ENCODE measurements at regions not wholly inside any gene's neighbourhood (a gene's known extent, or its start where the extent isn't known, plus 50 kb on each side); places are given as distances from the start of the nearest gene placed in this dataset.
A peak's percentile ranks its signal among the peaks of the same experiment; 100 is the strongest.

DNA sequence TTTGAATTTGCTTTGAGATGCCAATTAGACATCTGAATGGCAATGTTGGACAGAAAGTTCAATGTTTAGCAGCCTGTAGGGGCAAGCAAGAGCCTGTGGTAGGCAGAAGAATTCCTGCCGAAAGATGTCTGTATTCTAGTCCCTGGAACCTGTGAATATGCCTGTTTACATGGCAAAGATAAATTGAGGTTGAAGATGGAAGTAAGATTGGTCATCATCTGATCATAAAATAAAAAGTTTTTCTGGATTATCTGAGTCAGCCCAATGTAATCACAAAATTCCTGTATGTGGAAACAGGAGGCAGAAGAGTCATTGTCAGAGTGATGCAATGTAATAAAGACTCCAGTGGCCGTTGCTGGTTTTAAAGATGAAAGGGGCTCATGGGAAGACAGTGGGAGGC, 430.5 kb downstream of the MDFIC start:
- Histone ChIP-seq H3K27me3 (ENCODE audit: control insufficient read depth, insufficient read depth, low read length) (no peaks in the 10 kb centered on the region), H3K4me3 (ENCODE audit: low read depth, low read length) (no peak overlapping the region), H3K36me3 (ENCODE audit: control insufficient read depth, insufficient read depth, low read length) (no peaks in the 10 kb centered on the region)
- DNase-seq (ENCODE audit: low read depth) (peak; percentile 90), FAIRE-seq (no peak)
- TF ChIP-seq, protein P1, sequence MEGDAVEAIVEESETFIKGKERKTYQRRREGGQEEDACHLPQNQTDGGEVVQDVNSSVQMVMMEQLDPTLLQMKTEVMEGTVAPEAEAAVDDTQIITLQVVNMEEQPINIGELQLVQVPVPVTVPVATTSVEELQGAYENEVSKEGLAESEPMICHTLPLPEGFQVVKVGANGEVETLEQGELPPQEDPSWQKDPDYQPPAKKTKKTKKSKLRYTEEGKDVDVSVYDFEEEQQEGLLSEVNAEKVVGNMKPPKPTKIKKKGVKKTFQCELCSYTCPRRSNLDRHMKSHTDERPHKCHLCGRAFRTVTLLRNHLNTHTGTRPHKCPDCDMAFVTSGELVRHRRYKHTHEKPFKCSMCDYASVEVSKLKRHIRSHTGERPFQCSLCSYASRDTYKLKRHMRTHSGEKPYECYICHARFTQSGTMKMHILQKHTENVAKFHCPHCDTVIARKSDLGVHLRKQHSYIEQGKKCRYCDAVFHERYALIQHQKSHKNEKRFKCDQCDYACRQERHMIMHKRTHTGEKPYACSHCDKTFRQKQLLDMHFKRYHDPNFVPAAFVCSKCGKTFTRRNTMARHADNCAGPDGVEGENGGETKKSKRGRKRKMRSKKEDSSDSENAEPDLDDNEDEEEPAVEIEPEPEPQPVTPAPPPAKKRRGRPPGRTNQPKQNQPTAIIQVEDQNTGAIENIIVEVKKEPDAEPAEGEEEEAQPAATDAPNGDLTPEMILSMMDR (IDR thresholded peaks at IDR 0.05; ENCODE audit: insufficient read depth, low read length, severe bottlenecking), result no peak

DNA sequence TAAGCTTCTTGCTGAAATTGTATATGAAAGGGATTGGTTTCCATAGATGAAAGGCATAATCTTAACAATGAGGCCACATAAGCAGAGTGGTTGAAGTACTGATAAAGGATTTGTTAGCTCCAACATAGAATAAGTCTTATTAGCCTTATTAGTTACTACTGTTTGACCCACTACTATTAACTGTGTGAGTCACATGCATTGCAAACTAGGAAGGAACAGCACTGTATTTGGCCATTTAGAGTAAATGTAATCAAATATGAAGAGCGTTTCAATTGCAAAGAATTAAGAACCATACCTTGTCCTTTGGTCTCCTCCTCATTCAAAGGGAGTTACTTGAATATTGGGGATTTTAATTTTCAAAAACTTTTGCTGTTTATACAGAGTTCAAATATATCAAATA, 428.9 kb downstream of the MDFIC start:
- Histone ChIP-seq H3K27me3 (ENCODE audit: control insufficient read depth, insufficient read depth, low read length) (no peaks in the 10 kb centered on the region), H3K4me3 (ENCODE audit: low read depth, low read length) (no peak overlapping the region), H3K36me3 (ENCODE audit: control insufficient read depth, insufficient read depth, low read length) (no peaks in the 10 kb centered on the region)
- peak; percentile 51 for DNase-seq (ENCODE audit: low read depth)
- no peak for FAIRE-seq
- TF ChIP-seq, protein P1 (IDR thresholded peaks at IDR 0.05; ENCODE audit: insufficient read depth, low read length, severe bottlenecking), result no peak

DNA sequence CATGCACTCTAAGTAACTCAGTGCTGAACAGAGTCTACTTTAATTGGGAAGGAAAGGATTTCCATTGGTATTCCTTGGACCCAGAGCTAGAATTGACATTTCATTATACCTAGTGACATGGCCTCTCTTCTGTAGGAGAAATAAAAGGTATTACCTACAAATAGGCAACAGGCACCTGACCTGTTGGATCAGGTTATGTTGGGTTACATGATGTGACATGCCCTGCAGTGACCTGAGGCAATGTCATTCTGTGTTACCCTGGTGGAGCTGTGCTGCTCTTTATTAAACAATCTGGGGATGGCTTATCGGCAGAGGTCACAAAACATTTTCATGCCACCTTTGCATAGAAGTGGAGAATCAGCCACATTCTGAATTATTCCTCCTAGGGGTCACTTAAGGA, 427.7 kb downstream of the MDFIC start:
- Histone ChIP-seq H3K4me3 (ENCODE audit: low read depth, low read length) (no peak overlapping the region), H3K27me3 (ENCODE audit: control insufficient read depth, insufficient read depth, low read length) (no peaks in the 10 kb centered on the region), H3K36me3 (ENCODE audit: control insufficient read depth, insufficient read depth, low read length) (no peaks in the 10 kb centered on the region)
- TF ChIP-seq, protein P1 (IDR thresholded peaks at IDR 0.05; ENCODE audit: insufficient read depth, low read length, severe bottlenecking), result no peak
- FAIRE-seq, result no peak
- DNase-seq (ENCODE audit: low read depth), result peak; percentile 57

DNA sequence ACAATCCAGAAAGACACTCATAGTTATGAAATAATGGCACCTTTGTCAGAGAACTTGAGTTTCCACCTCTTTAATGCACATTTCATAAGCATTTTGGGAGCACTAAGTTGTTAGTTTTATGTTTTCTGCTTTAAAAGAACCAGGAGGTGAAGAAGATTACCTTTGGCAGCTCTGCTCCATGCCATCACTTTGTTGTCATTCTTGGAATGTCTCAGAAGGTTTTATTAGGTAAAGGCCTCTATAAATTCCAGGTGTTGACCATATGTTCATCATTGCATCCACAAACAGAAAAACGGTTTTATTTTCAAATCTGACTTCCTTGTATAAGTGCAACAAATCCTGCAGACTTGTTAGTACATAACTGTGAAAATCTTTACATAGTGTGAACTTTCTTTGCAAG, 424.8 kb downstream of the MDFIC start:
- no peak for FAIRE-seq
- TF ChIP-seq, protein P1 (IDR thresholded peaks at IDR 0.05; ENCODE audit: insufficient read depth, low read length, severe bottlenecking), result no peak
- DNase-seq (ENCODE audit: low read depth), result no peak

DNA sequence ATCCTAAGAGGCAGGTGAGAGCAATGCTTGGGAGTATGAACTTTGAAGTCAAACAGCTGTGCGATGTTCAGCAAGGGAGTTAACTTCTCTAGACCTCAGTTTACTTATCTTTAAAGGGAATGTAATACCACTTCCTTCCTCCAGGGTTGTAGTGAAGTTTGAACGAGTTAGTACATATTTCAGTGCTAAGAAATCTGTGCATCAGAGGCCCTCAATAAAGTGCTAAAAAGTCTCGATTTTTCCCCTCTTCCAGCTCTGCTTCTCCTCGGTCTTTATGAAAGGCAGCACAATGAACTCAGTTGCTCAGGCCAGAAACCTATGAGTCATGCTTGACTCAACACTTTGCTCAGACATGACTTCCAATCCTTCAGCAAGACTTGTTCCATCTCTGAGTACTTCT, 418.9 kb downstream of the MDFIC start:
- H3K4me3 ChIP-seq (ENCODE audit: low read depth, low read length), result no peak overlapping the region
- H3K36me3 ChIP-seq (ENCODE audit: control insufficient read depth, insufficient read depth, low read length), result no peaks in the 10 kb centered on the region
- H3K27me3 ChIP-seq (ENCODE audit: control insufficient read depth, insufficient read depth, low read length), result no peaks in the 10 kb centered on the region
- TF ChIP-seq, protein P1 (IDR thresholded peaks at IDR 0.05; ENCODE audit: insufficient read depth, low read length, severe bottlenecking), result no peak
- DNase-seq (ENCODE audit: low read depth) (peak; percentile 98), FAIRE-seq (no peak)

More for the DNA sequence above, 424.8 kb downstream of the MDFIC start:
- H3K36me3 ChIP-seq (ENCODE audit: control insufficient read depth, insufficient read depth, low read length), result no peaks in the 10 kb centered on the region
- no peak overlapping the region for H3K4me3 ChIP-seq (ENCODE audit: low read depth, low read length)
- H3K27me3 ChIP-seq (ENCODE audit: control insufficient read depth, insufficient read depth, low read length), result no peaks in the 10 kb centered on the region

DNA sequence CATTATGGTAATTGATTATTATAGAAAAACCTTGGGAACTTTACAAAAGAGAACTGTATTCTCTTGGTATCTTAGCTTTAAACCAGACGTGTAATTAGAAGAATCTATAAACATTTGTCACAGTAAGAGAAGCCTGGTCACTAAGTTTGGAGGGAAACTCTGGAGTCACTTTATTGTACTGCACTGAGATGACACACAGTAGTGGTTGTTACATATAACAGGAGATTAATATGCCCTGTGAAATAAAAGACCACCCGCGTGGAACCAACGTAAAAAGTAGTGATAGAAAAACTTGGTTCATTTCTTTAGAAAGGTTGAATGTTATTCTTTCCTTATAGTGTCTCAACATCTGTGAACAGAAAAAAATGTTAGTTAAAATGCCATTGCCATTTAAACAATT, 416.1 kb downstream of the MDFIC start:
- TF ChIP-seq, protein P1 (IDR thresholded peaks at IDR 0.05; ENCODE audit: insufficient read depth, low read length, severe bottlenecking), result no peak
- H3K4me3 ChIP-seq (ENCODE audit: low read depth, low read length), result no peak overlapping the region
- FAIRE-seq, result no peak
- no peak for DNase-seq (ENCODE audit: low read depth)
- H3K27me3 ChIP-seq (ENCODE audit: control insufficient read depth, insufficient read depth, low read length), result no peaks in the 10 kb centered on the region
- H3K36me3 ChIP-seq (ENCODE audit: control insufficient read depth, insufficient read depth, low read length), result no peaks in the 10 kb centered on the region
